ENCODE measurements at regions not wholly inside any gene's neighbourhood (a gene's known extent, or its start where the extent isn't known, plus 50 kb on each side); places are given as distances from the start of the nearest gene placed in this dataset.

DNA sequence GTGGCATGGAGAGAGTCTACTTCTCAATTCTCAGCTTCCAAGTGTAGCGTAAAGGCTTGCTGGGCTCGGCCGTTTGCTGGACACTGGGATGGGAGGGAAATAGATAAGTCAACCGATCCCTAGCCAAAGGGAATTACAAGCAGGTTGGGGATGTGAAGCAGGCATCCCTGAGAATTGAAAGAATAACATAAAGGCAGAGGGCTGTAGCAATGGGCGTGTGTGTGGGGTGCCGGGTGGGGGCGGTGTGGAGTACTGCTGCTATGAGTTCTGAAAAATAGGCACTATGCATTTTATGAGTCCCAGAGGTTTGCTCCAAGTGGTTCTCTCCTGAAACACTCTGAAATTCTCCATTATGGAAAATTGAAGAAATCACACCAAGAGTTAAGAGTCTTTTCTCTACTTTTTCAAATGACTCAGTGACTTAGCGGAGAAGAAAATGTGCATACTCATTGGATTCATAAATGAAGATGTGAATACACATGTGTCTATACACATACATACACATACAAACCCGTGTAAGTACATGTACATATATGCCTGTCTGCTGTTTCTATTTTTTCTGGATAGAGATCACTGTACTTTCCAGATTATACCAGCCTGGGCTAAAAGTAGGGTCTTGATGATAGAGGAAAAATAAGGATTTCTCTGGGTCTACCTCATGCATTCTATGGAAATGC is 65.4 kb downstream of the ADRA2A start:
- BruUV-seq (replicated peaks): no TSS peak
- dilution Hi-C loops (cut with HindIII; ENCODE audit: low sequenced_read_pairs, unreplicated experiment) (no loop called here), in situ Hi-C loops (cut with MboI; ENCODE audit: low sequenced_read_pairs) (no loop called here), intact Hi-C loops (cut with micrococcal nuclease) (no loop called here)
- Histone ChIP-seq H2BK5ac (ENCODE audit: low read depth, low read length, poor library complexity, severe bottlenecking) (no peak overlapping the region), H4K8ac (ENCODE audit: low read depth in 2 of 2, low read length in 2 of 2) (no peak overlapping the region), H2AK9ac (replicated peaks; ENCODE audit: low read depth, low read length, poor library complexity) (no peak overlapping the region), H2BK20ac (ENCODE audit: low read depth, low read length) (no peak overlapping the region), H3K4me2 (ENCODE audit: low read depth, low read length) (no peak overlapping the region), H3K27ac (ENCODE audit: insufficient read depth, low read length) (no peak overlapping the region), H3K23ac (ENCODE audit: low read depth, low read length) (no peak overlapping the region), H4K20me1 (ENCODE audit: insufficient read depth, low read length) (no peaks in the 10 kb centered on the region), H4K91ac (ENCODE audit: insufficient read depth, low read depth, low read length) (no peak overlapping the region), H3K27me3 (ENCODE audit: control insufficient read depth, insufficient read depth, low read length) (no peaks in the 10 kb centered on the region), H3K9me3 (ENCODE audit: control insufficient read depth, insufficient read depth, low read length) (no peaks in the 10 kb centered on the region), H2AK5ac (ENCODE audit: low read depth, low read length) (no peak overlapping the region), H2BK15ac (ENCODE audit: low read depth, low read length) (no peak overlapping the region), H3K4ac (ENCODE audit: low read depth, low read length) (no peak overlapping the region), H3K9me1 (ENCODE audit: insufficient read depth, low read length) (no peaks in the 10 kb centered on the region), H3K18ac (ENCODE audit: low read depth, low read length) (no peak overlapping the region), H3K9ac (ENCODE audit: low read depth, low read length) (no peak overlapping the region), H3K36me3 (ENCODE audit: control insufficient read depth, insufficient read depth, low read length) (no peaks in the 10 kb centered on the region), H3K14ac (replicated peaks; ENCODE audit: low read depth, low read length) (no peak overlapping the region), H2AFZ (replicated peaks; ENCODE audit: low read length, poor library complexity) (no peak overlapping the region), H3K4me3 (ENCODE audit: insufficient read depth, low read depth, low read length) (no peak overlapping the region), H3K79me1 (ENCODE audit: low read depth in 1 of 2, low read length in 2 of 2) (no peaks in the 10 kb centered on the region), H2BK120ac (ENCODE audit: low read depth, low read length) (no peak overlapping the region), H3K4me1 (ENCODE audit: control insufficient read depth, insufficient read depth, low read length) (no peaks in the 10 kb centered on the region), H4K5ac (ENCODE audit: low read depth, low read length) (no peak overlapping the region), H3K56ac (ENCODE audit: extremely low read depth, insufficient read depth, low read length) (no peak overlapping the region)
- 60% methylated on average over 1 of the region's 9 CpGs; no CpG with 5 or more reads in 1 of the 2 experiments for WGBS, 2 experiments (ENCODE audit: extremely low coverage in 2 of 2, insufficient read length in 1 of 2)
- DNase-seq (no peak), ATAC-seq (ENCODE audit: low read depth) (no peak)
- ChIA-PET POLR2A (ENCODE audit: unreplicated experiment) (no interaction called here), CTCF (no interaction called here)
- TF ChIP-seq MAZ (IDR thresholded peaks at IDR 0.05; ENCODE audit: borderline replicate concordance, low read depth, low read length) (no peak), POLR2A (IDR thresholded peaks at IDR 0.05; ENCODE audit: low read depth, low read length) (no peak), USF2 (IDR thresholded peaks at IDR 0.05; ENCODE audit: low read depth, low read length) (no peak), CHD1 (IDR thresholded peaks at IDR 0.05; ENCODE audit: low read depth, low read length) (no peak), RFX5 (IDR thresholded peaks at IDR 0.05; ENCODE audit: low read depth, low read length) (no peak), CEBPB (IDR thresholded peaks at IDR 0.05; ENCODE audit: low read depth, low read length) (no peak), FOS (IDR thresholded peaks at IDR 0.05; ENCODE audit: low read depth, low read length) (no peak), MAFK (IDR thresholded peaks at IDR 0.05; ENCODE audit: low read depth, low read length) (no peak), RAD21 (IDR thresholded peaks at IDR 0.05; ENCODE audit: low read length) (no peak), ELK1 (IDR thresholded peaks at IDR 0.05; ENCODE audit: borderline replicate concordance, low read depth, low read length) (no peak), SMC3 (IDR thresholded peaks at IDR 0.05; ENCODE audit: low read depth, low read length) (no peak), BHLHE40 (IDR thresholded peaks at IDR 0.05; ENCODE audit: low read depth, low read length) (no peak)
- TF ChIP-seq, protein P1, sequence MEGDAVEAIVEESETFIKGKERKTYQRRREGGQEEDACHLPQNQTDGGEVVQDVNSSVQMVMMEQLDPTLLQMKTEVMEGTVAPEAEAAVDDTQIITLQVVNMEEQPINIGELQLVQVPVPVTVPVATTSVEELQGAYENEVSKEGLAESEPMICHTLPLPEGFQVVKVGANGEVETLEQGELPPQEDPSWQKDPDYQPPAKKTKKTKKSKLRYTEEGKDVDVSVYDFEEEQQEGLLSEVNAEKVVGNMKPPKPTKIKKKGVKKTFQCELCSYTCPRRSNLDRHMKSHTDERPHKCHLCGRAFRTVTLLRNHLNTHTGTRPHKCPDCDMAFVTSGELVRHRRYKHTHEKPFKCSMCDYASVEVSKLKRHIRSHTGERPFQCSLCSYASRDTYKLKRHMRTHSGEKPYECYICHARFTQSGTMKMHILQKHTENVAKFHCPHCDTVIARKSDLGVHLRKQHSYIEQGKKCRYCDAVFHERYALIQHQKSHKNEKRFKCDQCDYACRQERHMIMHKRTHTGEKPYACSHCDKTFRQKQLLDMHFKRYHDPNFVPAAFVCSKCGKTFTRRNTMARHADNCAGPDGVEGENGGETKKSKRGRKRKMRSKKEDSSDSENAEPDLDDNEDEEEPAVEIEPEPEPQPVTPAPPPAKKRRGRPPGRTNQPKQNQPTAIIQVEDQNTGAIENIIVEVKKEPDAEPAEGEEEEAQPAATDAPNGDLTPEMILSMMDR (conservative IDR thresholded peaks at IDR 0.05; ENCODE audit: low read depth, low read length): no peak
